ENCODE measurements at regions not wholly inside any gene's neighbourhood (a gene's known extent, or its start where the extent isn't known, plus 50 kb on each side); places are given as distances from the start of the nearest gene placed in this dataset.

DNA sequence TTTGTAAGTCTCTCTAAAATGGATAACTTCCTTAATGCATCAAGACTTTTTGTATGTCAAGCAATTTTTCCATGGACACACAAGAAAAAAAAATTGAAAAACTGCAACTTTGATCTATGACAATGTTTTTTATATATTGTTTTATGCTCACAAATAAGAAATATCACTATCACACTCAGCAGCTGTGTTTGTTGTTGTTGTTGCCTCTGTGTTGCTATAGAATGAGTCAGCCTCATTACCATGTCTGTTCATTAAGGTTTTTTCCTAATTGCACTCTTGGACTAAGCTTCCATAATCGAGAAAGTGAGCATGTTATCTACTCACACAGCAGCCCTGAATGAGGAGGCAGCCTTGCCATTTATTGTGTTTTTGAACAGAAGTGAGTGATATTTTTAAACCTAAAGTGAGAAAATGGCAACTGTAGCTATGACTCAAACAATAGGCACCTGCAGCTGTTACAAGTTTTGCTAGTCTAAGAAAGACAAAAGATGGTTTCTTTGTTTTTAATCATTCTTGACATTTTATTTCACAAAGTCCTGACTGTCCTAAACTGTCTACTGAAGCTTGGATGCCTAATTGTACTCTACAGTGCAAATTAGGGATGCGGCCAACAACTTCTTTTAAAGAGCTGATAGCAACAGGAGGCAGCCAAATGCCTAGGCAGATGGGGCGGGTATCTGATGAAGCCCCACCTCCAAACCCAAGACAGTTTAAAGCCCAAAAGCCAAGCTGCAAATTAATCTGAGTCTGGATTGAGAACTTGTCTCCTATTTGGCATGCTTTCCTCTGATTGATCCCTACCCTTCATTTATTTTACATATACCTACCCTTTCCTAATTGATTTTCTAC, 77.9 kb upstream of the DOK5 start:
- Histone ChIP-seq H3K27ac (peak overlapping the region; percentile 33; the same call in 1 of the 2 replicates), H3K36me3 (ENCODE audit: insufficient read depth) (no peaks in the 10 kb centered on the region), H3K9ac (no peak overlapping the region), H2AFZ (ENCODE audit: low read depth) (peak overlapping the region; percentile 37), H3K4me1 (ENCODE audit: low read depth, poor library complexity, severe bottlenecking) (peaks cover 14% of the 10 kb centered on the region), H3K4me3 (IDR thresholded peaks at IDR 0.05; ENCODE audit: insufficient read depth, low read depth, low read length) (no peak overlapping the region), H3K4me2 (peak overlapping the region; percentile 6; the same call in 1 of the 2 replicates), H3K27me3 (ENCODE audit: insufficient read depth, low read depth) (no peaks in the 10 kb centered on the region), H4K20me1 (ENCODE audit: insufficient read depth) (no peaks in the 10 kb centered on the region), H3K79me2 (ENCODE audit: insufficient read depth, low read depth) (no peaks in the 10 kb centered on the region)
- TF ChIP-seq, protein P1, sequence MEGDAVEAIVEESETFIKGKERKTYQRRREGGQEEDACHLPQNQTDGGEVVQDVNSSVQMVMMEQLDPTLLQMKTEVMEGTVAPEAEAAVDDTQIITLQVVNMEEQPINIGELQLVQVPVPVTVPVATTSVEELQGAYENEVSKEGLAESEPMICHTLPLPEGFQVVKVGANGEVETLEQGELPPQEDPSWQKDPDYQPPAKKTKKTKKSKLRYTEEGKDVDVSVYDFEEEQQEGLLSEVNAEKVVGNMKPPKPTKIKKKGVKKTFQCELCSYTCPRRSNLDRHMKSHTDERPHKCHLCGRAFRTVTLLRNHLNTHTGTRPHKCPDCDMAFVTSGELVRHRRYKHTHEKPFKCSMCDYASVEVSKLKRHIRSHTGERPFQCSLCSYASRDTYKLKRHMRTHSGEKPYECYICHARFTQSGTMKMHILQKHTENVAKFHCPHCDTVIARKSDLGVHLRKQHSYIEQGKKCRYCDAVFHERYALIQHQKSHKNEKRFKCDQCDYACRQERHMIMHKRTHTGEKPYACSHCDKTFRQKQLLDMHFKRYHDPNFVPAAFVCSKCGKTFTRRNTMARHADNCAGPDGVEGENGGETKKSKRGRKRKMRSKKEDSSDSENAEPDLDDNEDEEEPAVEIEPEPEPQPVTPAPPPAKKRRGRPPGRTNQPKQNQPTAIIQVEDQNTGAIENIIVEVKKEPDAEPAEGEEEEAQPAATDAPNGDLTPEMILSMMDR (conservative IDR thresholded peaks at IDR 0.05; ENCODE audit: low read depth, low read length) = no peak

DNA sequence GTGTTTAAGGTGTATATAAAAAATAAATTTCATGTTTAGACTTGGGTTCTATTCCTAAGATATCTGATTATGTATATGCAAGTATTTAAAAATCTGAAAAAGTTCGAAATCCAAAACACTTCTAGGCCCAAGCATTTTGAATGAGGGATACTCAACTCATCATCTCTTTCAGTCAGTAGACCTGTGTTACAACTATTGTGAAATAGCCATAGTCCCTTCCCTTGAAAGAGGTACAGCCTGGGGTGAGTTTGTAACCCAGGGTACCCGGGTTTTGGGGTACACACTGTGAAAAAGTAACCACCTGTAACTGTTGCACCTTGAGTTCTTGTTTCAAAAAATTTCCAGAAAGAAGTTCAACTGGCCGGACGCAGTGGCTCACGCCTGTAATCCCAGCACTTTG, 76.6 kb upstream of the DOK5 start:
- no peaks in the 10 kb centered on the region for H3K27me3 ChIP-seq (ENCODE audit: insufficient read depth, low read depth)
- no peaks in the 10 kb centered on the region for H3K36me3 ChIP-seq (ENCODE audit: insufficient read depth)
- H3K9ac ChIP-seq = no peak overlapping the region
- H3K27ac ChIP-seq = no peak overlapping the region
- H3K79me2 ChIP-seq (ENCODE audit: insufficient read depth, low read depth) = no peaks in the 10 kb centered on the region
- TF ChIP-seq, protein P1 (conservative IDR thresholded peaks at IDR 0.05; ENCODE audit: low read depth, low read length) = no peak
- H3K4me3 ChIP-seq (IDR thresholded peaks at IDR 0.05; ENCODE audit: insufficient read depth, low read depth, low read length) = no peak overlapping the region
- H4K20me1 ChIP-seq (ENCODE audit: insufficient read depth) = no peaks in the 10 kb centered on the region
- peaks cover 14% of the 10 kb centered on the region for H3K4me1 ChIP-seq (ENCODE audit: low read depth, poor library complexity, severe bottlenecking)
- no peak overlapping the region for H3K4me2 ChIP-seq
- H2AFZ ChIP-seq (ENCODE audit: low read depth) = no peak overlapping the region

DNA sequence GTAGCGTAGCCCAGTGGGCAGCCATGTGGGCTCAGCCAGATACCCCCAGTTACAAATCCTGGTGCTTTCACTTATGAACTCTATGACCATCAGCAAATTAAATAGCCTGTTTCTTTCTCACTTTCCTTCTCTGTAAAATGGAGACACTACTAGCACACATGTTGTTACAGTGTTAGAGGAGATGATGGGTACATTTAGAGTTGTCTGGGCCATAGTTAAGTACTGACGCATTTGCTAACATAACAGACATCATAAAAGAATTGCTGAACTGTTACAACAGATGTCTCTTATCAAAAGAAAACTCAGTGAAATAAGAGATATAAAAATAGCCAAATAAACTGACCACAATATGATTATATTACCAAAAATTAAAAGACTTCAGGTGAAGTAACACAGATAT, 69.9 kb upstream of the DOK5 start:
- Histone ChIP-seq H3K4me2 (no peak overlapping the region), H3K36me3 (ENCODE audit: insufficient read depth) (no peaks in the 10 kb centered on the region), H3K9ac (no peak overlapping the region), H3K27ac (no peak overlapping the region), H3K27me3 (ENCODE audit: insufficient read depth, low read depth) (no peaks in the 10 kb centered on the region), H3K79me2 (ENCODE audit: insufficient read depth, low read depth) (no peaks in the 10 kb centered on the region), H2AFZ (ENCODE audit: low read depth) (no peak overlapping the region), H3K4me1 (ENCODE audit: low read depth, poor library complexity, severe bottlenecking) (no peaks in the 10 kb centered on the region), H4K20me1 (ENCODE audit: insufficient read depth) (no peaks in the 10 kb centered on the region), H3K4me3 (IDR thresholded peaks at IDR 0.05; ENCODE audit: insufficient read depth, low read depth, low read length) (no peak overlapping the region)
- TF ChIP-seq, protein P1 (conservative IDR thresholded peaks at IDR 0.05; ENCODE audit: low read depth, low read length) = no peak

DNA sequence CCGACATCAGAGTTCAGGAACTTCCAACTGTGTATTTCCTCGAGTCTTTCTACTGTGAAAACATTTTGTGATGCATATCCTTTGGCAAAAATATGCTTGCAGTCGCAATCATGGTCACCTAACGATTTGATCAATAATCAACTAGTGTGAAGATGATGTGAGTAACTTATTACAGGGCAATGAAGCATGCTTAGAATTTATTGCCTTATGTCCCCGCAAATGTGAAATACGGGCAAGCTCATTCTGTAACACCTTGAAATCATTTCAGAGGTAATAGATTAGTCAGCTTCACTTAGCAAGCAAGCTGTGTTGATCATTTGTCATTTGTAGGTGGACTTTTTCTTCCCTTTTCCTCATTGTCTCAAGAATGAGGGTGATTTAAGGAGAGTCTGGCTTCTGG, 67.9 kb upstream of the DOK5 start:
- no peak overlapping the region for H2AFZ ChIP-seq (ENCODE audit: low read depth)
- no peaks in the 10 kb centered on the region for H3K36me3 ChIP-seq (ENCODE audit: insufficient read depth)
- H3K79me2 ChIP-seq (ENCODE audit: insufficient read depth, low read depth) = no peaks in the 10 kb centered on the region
- H3K4me2 ChIP-seq = no peak overlapping the region
- no peak overlapping the region for H3K27ac ChIP-seq
- no peaks in the 10 kb centered on the region for H4K20me1 ChIP-seq (ENCODE audit: insufficient read depth)
- no peak overlapping the region for H3K4me3 ChIP-seq (IDR thresholded peaks at IDR 0.05; ENCODE audit: insufficient read depth, low read depth, low read length)
- H3K27me3 ChIP-seq (ENCODE audit: insufficient read depth, low read depth) = no peaks in the 10 kb centered on the region
- no peaks in the 10 kb centered on the region for H3K4me1 ChIP-seq (ENCODE audit: low read depth, poor library complexity, severe bottlenecking)
- no peak overlapping the region for H3K9ac ChIP-seq
- TF ChIP-seq, protein P1 (conservative IDR thresholded peaks at IDR 0.05; ENCODE audit: low read depth, low read length) = no peak

All from KMS-11 (cell line).